SU-DHL-6 (cell line): ENCODE measurements at regions not wholly inside any gene's neighbourhood (a gene's known extent, or its start where the extent isn't known, plus 50 kb on each side); places are given as distances from the start of the nearest gene placed in this dataset.

Experiments used
- H2AFZ ChIP-seq: fragments of 200-600 bp; sonication (generic); 2 replicates; pipeline ENCODE4 v1.6.1; 2014; ENCODE audit warnings: low read depth, mild to moderate bottlenecking, moderate library complexity, mixed read lengths, antibody characterized with exemption, low read length; ENCODE audit not compliant: severe bottlenecking
- H3F3A ChIP-seq: fragments of 200-600 bp; shearing (Covaris generic); 2 replicates; pipeline ENCODE4 v1.6.0; 2016; ENCODE audit warnings: antibody characterized with exemption, mild to moderate bottlenecking; ENCODE audit not compliant: insufficient read depth
- H3K27ac ChIP-seq: fragments of 200-600 bp; sonication (generic); 2 replicates; pipeline ENCODE4 v1.5.1; 2016; ENCODE audit warnings: low read depth, mild to moderate bottlenecking, low read length, moderate library complexity, mixed read lengths
- H3K27me3 ChIP-seq: fragments of 200-600 bp; sonication (generic), shearing (Covaris generic); 2 replicates; pipeline ENCODE4 v1.6.0; 2014; ENCODE audit warnings: mild to moderate bottlenecking, low read length
- H3K36me3 ChIP-seq: fragments of 200-600 bp; sonication (generic); 2 replicates; pipeline ENCODE4 v1.6.1; 2014; ENCODE audit warnings: mild to moderate bottlenecking, low read length, mixed read lengths
- H3K4me2 ChIP-seq: fragments of 300-600, 200-600 bp; shearing (Covaris generic), sonication (generic); 2 replicates; pipeline ENCODE4 v1.6.0; 2014; ENCODE audit warnings: low read length, low read depth, mild to moderate bottlenecking; ENCODE audit not compliant: poor library complexity, severe bottlenecking
- H3K4me3 ChIP-seq: fragments of 200-600 bp; sonication (generic); 2 replicates; pipeline ENCODE4 v1.5.1; 2014; ENCODE audit warnings: antibody characterized with exemption, low read length, mild to moderate bottlenecking, mixed read lengths; ENCODE audit not compliant: insufficient read depth, poor library complexity, severe bottlenecking
- H3K79me2 ChIP-seq: fragments of 200-600 bp; sonication (generic); 2 replicates; pipeline ENCODE4 v1.6.1; 2014; ENCODE audit warnings: mild to moderate bottlenecking, low read length, moderate library complexity; ENCODE audit not compliant: insufficient read depth
- H3K9ac ChIP-seq: fragments of 200-600 bp; sonication (generic); 2 replicates; pipeline ENCODE4 v1.7.0; 2014; ENCODE audit warnings: mild to moderate bottlenecking, low read length
- H3K9me2 ChIP-seq: fragments of 200-600 bp; sonication (generic); replicated peaks from 2 replicates; pipeline ENCODE4 v1.6.1; 2014; ENCODE audit warnings: low read length; ENCODE audit not compliant: insufficient read depth
- H3K9me3 ChIP-seq: fragments of 200-600 bp; sonication (generic); 2 replicates; pipeline ENCODE4 v1.6.1; 2014; ENCODE audit warnings: low read length, mixed read lengths; ENCODE audit not compliant: insufficient read depth
- H4K20me1 ChIP-seq: fragments of 200-600 bp; sonication (generic); 2 replicates; pipeline ENCODE4 v1.6.1; 2014; ENCODE audit warnings: low read depth, mild to moderate bottlenecking, antibody characterized with exemption, low read length, moderate library complexity, mixed read lengths
- CTCF ChIP-seq: fragments of 200-600 bp; sonication (generic); IDR thresholded peaks from one replicate; pipeline ENCODE4 v1.5.1; 2017; ENCODE audit warnings: antibody characterized with exemption, mild to moderate bottlenecking, low read length, moderate library complexity; ENCODE audit not compliant: insufficient read depth, poor library complexity, severe bottlenecking
- EZH2phosphoT487 ChIP-seq: fragments of 200-600 bp; sonication (generic), shearing (Covaris generic); conservative IDR thresholded peaks from 2 replicates; pipeline ENCODE4 v1.6.1; 2018; ENCODE audit warnings: mild to moderate bottlenecking, antibody characterized with exemption, low read length, moderate library complexity, mixed read lengths

- H3K9me3 ChIP-seq: no peaks in the 10 kb centered on the region
- no peak overlapping the region for H3K4me3 ChIP-seq
- no peaks in the 10 kb centered on the region for H4K20me1 ChIP-seq
- H3K27me3 ChIP-seq: no peaks in the 10 kb centered on the region
- H2AFZ ChIP-seq: no peak overlapping the region
- no peaks in the 10 kb centered on the region for H3K9me2 ChIP-seq
- H3K9ac ChIP-seq: no peak overlapping the region
- H3K79me2 ChIP-seq: no peaks in the 10 kb centered on the region
- H3K27ac ChIP-seq: no peak overlapping the region
- TF ChIP-seq EZH2phosphoT487: no peak
- H3K4me2 ChIP-seq: no peak overlapping the region
- no peaks in the 10 kb centered on the region for H3K36me3 ChIP-seq
- H3F3A ChIP-seq: no peaks in the 10 kb centered on the region
Observed at GRCh38 chr10:62577666-62578291, 203.6 kb downstream of the ZNF365 start.

GRCh38 chr10:62578301-62578700, 204.1 kb downstream of the ZNF365 start:
- Histone ChIP-seq H3K4me2 (no peak overlapping the region), H3F3A (no peaks in the 10 kb centered on the region)

GRCh38 chr10:62578916-62579315, 204.7 kb downstream of the ZNF365 start:
- H3K9ac ChIP-seq: no peak overlapping the region
- no peak overlapping the region for H3K4me3 ChIP-seq
- H3K9me2 ChIP-seq: no peaks in the 10 kb centered on the region
- no peak for TF ChIP-seq EZH2phosphoT487
- TF ChIP-seq CTCF: no peak
- H3K79me2 ChIP-seq: no peaks in the 10 kb centered on the region
- H3K27me3 ChIP-seq: no peaks in the 10 kb centered on the region
- no peak overlapping the region for H3K27ac ChIP-seq
- H3F3A ChIP-seq: no peaks in the 10 kb centered on the region
- H4K20me1 ChIP-seq: no peaks in the 10 kb centered on the region
- H3K9me3 ChIP-seq: no peaks in the 10 kb centered on the region
- no peak overlapping the region for H2AFZ ChIP-seq
- H3K36me3 ChIP-seq: no peaks in the 10 kb centered on the region
- no peak overlapping the region for H3K4me2 ChIP-seq

More at GRCh38 chr10:62578301-62578700, 204.1 kb downstream of the ZNF365 start:
- Histone ChIP-seq H3K9ac (no peak overlapping the region), H2AFZ (no peak overlapping the region), H4K20me1 (no peaks in the 10 kb centered on the region), H3K4me3 (no peak overlapping the region), H3K79me2 (no peaks in the 10 kb centered on the region), H3K36me3 (no peaks in the 10 kb centered on the region), H3K27me3 (no peaks in the 10 kb centered on the region), H3K9me2 (no peaks in the 10 kb centered on the region), H3K27ac (no peak overlapping the region), H3K9me3 (no peaks in the 10 kb centered on the region)
- TF ChIP-seq CTCF (no peak), EZH2phosphoT487 (no peak)

- Histone ChIP-seq H3K27me3 (no peaks in the 10 kb centered on the region), H3K27ac (no peak overlapping the region)
Observed at GRCh38 chr10:62580396-62580795, 206.2 kb downstream of the ZNF365 start.

More at GRCh38 chr10:62580396-62580795, 206.2 kb downstream of the ZNF365 start:
- H3K9me2 ChIP-seq: no peaks in the 10 kb centered on the region
- no peak overlapping the region for H3K9ac ChIP-seq
- H3K36me3 ChIP-seq: no peaks in the 10 kb centered on the region
- no peaks in the 10 kb centered on the region for H3K9me3 ChIP-seq
- H2AFZ ChIP-seq: no peak overlapping the region
- TF ChIP-seq CTCF (no peak), EZH2phosphoT487 (no peak)
- no peaks in the 10 kb centered on the region for H4K20me1 ChIP-seq
- no peak overlapping the region for H3K4me2 ChIP-seq
- no peaks in the 10 kb centered on the region for H3K79me2 ChIP-seq
- H3F3A ChIP-seq: no peaks in the 10 kb centered on the region
- H3K4me3 ChIP-seq: no peak overlapping the region
